Parathyroid adenoma (tissue), 2 donors: ENCODE measurements at regions not wholly inside any gene's neighbourhood (a gene's known extent, or its start where the extent isn't known, plus 50 kb on each side); places are given as distances from the start of the nearest gene placed in this dataset.

Experiments used
- H2AFZ ChIP-seq: fragments of 300-600 bp; sonication (generic); one replicate; pipeline ENCODE4 v1.7.0; 2017; ENCODE audit warnings: antibody characterized with exemption, mild to moderate bottlenecking
- H3K27ac ChIP-seq: fragments of 300-600 bp; sonication (generic); one replicate; pipeline ENCODE4 v1.7.0; 2017
- H3K27me3 ChIP-seq: fragments of 300-600 bp; sonication (generic); one replicate; pipeline ENCODE4 v1.7.0; 2017; ENCODE audit warnings: low read length; ENCODE audit not compliant: control insufficient read depth, insufficient read depth
- H3K36me3 ChIP-seq: fragments of 300-600 bp; sonication (generic); one replicate; pipeline ENCODE4 v1.7.0; 2017; ENCODE audit warnings: low read length; ENCODE audit not compliant: control insufficient read depth, insufficient read depth
- H3K4me1 ChIP-seq: fragments of 300-600 bp; sonication (generic); one replicate; pipeline ENCODE4 v1.7.0; 2017; ENCODE audit warnings: control low read depth
- H3K4me2 ChIP-seq: fragments of 300-600 bp; sonication (generic); one replicate; pipeline ENCODE4 v1.7.0; 2017; ENCODE audit warnings: low read length
- H3K4me3 ChIP-seq: fragments of 300-600 bp; sonication (generic); one replicate; pipeline ENCODE4 v1.7.0; 2017; ENCODE audit warnings: low read depth, low read length
- H3K79me2 ChIP-seq: fragments of 300-600 bp; sonication (generic); one replicate; pipeline ENCODE4 v1.7.0; 2017; ENCODE audit warnings: control low read depth
- H3K9ac ChIP-seq: fragments of 300-600 bp; sonication (generic); one replicate; pipeline ENCODE4 v1.7.0; 2017; ENCODE audit warnings: mild to moderate bottlenecking
- H3K9me3 ChIP-seq: fragments of 300-600 bp; sonication (generic); one replicate; pipeline ENCODE4 v1.7.0; 2017; ENCODE audit warnings: low read length; ENCODE audit not compliant: control insufficient read depth
- CTCF ChIP-seq: fragments of 300-600 bp; sonication (generic); IDR thresholded peaks from one replicate; pipeline ENCODE4 v1.7.0; 2017; ENCODE audit warnings: antibody characterized with exemption, mild to moderate bottlenecking
- donor health status: primary hyperparathyroidism.

GRCh38 chr18:72672364-72673184 lies 128.4 kb upstream of the CBLN2 start:
- H3K27me3 ChIP-seq: no peaks in the 10 kb centered on the region
- H3K36me3 ChIP-seq: no peaks in the 10 kb centered on the region
- H2AFZ ChIP-seq: no peak overlapping the region
- H3K4me3 ChIP-seq: no peak overlapping the region
- H3K9ac ChIP-seq: no peak overlapping the region
- TF ChIP-seq CTCF: no peak
- H3K4me2 ChIP-seq: no peak overlapping the region
- H3K9me3 ChIP-seq: no peaks in the 10 kb centered on the region
- no peak overlapping the region for H3K27ac ChIP-seq
- no peaks in the 10 kb centered on the region for H3K79me2 ChIP-seq
- no peaks in the 10 kb centered on the region for H3K4me1 ChIP-seq

- H3K9me3 ChIP-seq: no peaks in the 10 kb centered on the region
- no peak overlapping the region for H3K9ac ChIP-seq
- no peaks in the 10 kb centered on the region for H3K36me3 ChIP-seq
- H2AFZ ChIP-seq: no peak overlapping the region
- no peaks in the 10 kb centered on the region for H3K27me3 ChIP-seq
- no peaks in the 10 kb centered on the region for H3K4me1 ChIP-seq
- no peak for TF ChIP-seq CTCF
- H3K4me3 ChIP-seq: no peak overlapping the region
- H3K27ac ChIP-seq: no peak overlapping the region
- no peak overlapping the region for H3K4me2 ChIP-seq
- H3K79me2 ChIP-seq: no peaks in the 10 kb centered on the region
These were observed 123.8 kb upstream of the CBLN2 start for GRCh38 chr18:72667932-72668331.

GRCh38 chr18:72652990-72653593 lies 109.0 kb upstream of the CBLN2 start:
- no peak for TF ChIP-seq CTCF
- Histone ChIP-seq H3K27ac (no peak overlapping the region), H3K79me2 (no peaks in the 10 kb centered on the region), H3K4me1 (no peaks in the 10 kb centered on the region), H2AFZ (no peak overlapping the region), H3K27me3 (no peaks in the 10 kb centered on the region), H3K4me2 (no peak overlapping the region), H3K4me3 (no peak overlapping the region), H3K36me3 (no peaks in the 10 kb centered on the region), H3K9ac (no peak overlapping the region), H3K9me3 (no peaks in the 10 kb centered on the region)

- H3K4me2 ChIP-seq: no peak overlapping the region
- H3K4me3 ChIP-seq: no peak overlapping the region
- no peaks in the 10 kb centered on the region for H3K4me1 ChIP-seq
- no peaks in the 10 kb centered on the region for H3K9me3 ChIP-seq
- H3K27me3 ChIP-seq: no peaks in the 10 kb centered on the region
- no peak for TF ChIP-seq CTCF
- H3K36me3 ChIP-seq: no peaks in the 10 kb centered on the region
- H3K79me2 ChIP-seq: no peaks in the 10 kb centered on the region
- H3K27ac ChIP-seq: no peak overlapping the region
- no peak overlapping the region for H2AFZ ChIP-seq
- no peak overlapping the region for H3K9ac ChIP-seq
These were observed 106.9 kb upstream of the CBLN2 start for GRCh38 chr18:72651033-72651432.
